Glutamatergic neuron (in vitro differentiated cells): ENCODE measurements at regions not wholly inside any gene's neighbourhood (a gene's known extent, or its start where the extent isn't known, plus 50 kb on each side); places are given as distances from the start of the nearest gene placed in this dataset.

Experiments
- DNase-seq: peaks from one replicate; pipeline ENCODE4 v3.0.0; 2022
- H3K27ac Mint-ChIP-seq: one replicate; pipeline ENCODE4 v1.8.0; 2020; ENCODE audit warnings: mild to moderate bottlenecking, mixed read lengths, inconsistent platforms; ENCODE audit not compliant: unreplicated experiment
- H3K27me3 Mint-ChIP-seq: one replicate; pipeline ENCODE4 v1.8.0; 2020; ENCODE audit warnings: mild to moderate bottlenecking, moderate library complexity, mixed read lengths, inconsistent platforms; ENCODE audit not compliant: unreplicated experiment
- H3K36me3 Mint-ChIP-seq: one replicate; pipeline ENCODE4 v1.8.0; 2020; ENCODE audit warnings: mild to moderate bottlenecking, mixed read lengths, inconsistent platforms; ENCODE audit not compliant: unreplicated experiment
- H3K4me1 Mint-ChIP-seq: one replicate; pipeline ENCODE4 v1.8.0; 2020; ENCODE audit warnings: mild to moderate bottlenecking, low read depth, mixed read lengths, inconsistent platforms; ENCODE audit not compliant: unreplicated experiment
- H3K4me3 Mint-ChIP-seq: one replicate; pipeline ENCODE4 v1.8.0; 2020; ENCODE audit warnings: mild to moderate bottlenecking, mixed read lengths, inconsistent platforms; ENCODE audit not compliant: unreplicated experiment
- H3K9me3 Mint-ChIP-seq: one replicate; pipeline ENCODE4 v1.8.0; 2020; ENCODE audit warnings: mild to moderate bottlenecking, moderate library complexity, mixed read lengths, inconsistent platforms; ENCODE audit not compliant: unreplicated experiment
- CTCF ChIP-seq: fragments of 200-600 bp; sonication (generic); IDR thresholded peaks from one replicate; pipeline ENCODE4 v1.5.0; 2021; ENCODE audit not compliant: partially characterized antibody, unreplicated experiment

GRCh38 chr18:30689216-30689615, 353.3 kb downstream of the DSC3 start:
- Mint-ChIP-seq H3K9me3 (no peaks in the 10 kb centered on the region), H3K27me3 (no peaks in the 10 kb centered on the region), H3K4me1 (no peaks in the 10 kb centered on the region), H3K36me3 (no peaks in the 10 kb centered on the region), H3K4me3 (no peak overlapping the region), H3K27ac (no peak overlapping the region)
- DNase-seq: no peak
- no peak for TF ChIP-seq CTCF

GRCh38 chr18:30687501-30687900, 355.0 kb downstream of the DSC3 start:
- no peak for TF ChIP-seq CTCF
- no peaks in the 10 kb centered on the region for H3K4me1 Mint-ChIP-seq
- no peak overlapping the region for H3K27ac Mint-ChIP-seq
- DNase-seq: no peak
- H3K4me3 Mint-ChIP-seq: no peak overlapping the region
- H3K36me3 Mint-ChIP-seq: no peaks in the 10 kb centered on the region
- no peaks in the 10 kb centered on the region for H3K9me3 Mint-ChIP-seq
- no peaks in the 10 kb centered on the region for H3K27me3 Mint-ChIP-seq

- no peak for DNase-seq
- Mint-ChIP-seq H3K4me3 (no peak overlapping the region), H3K9me3 (no peaks in the 10 kb centered on the region), H3K27me3 (no peaks in the 10 kb centered on the region), H3K4me1 (no peaks in the 10 kb centered on the region), H3K27ac (no peak overlapping the region), H3K36me3 (no peaks in the 10 kb centered on the region)
- TF ChIP-seq CTCF: no peak
Observed at GRCh38 chr18:30684825-30685481, 357.6 kb downstream of the DSC3 start.

GRCh38 chr18:30683836-30684235, 358.7 kb downstream of the DSC3 start:
- TF ChIP-seq CTCF: no peak
- DNase-seq: no peak
- H3K27me3 Mint-ChIP-seq: no peaks in the 10 kb centered on the region

GRCh38 chr18:30682672-30683071, 359.9 kb downstream of the DSC3 start:
- Mint-ChIP-seq H3K27ac (no peak overlapping the region), H3K27me3 (no peaks in the 10 kb centered on the region), H3K4me3 (no peak overlapping the region), H3K4me1 (no peaks in the 10 kb centered on the region), H3K9me3 (no peaks in the 10 kb centered on the region), H3K36me3 (no peaks in the 10 kb centered on the region)
- DNase-seq: no peak
- no peak for TF ChIP-seq CTCF

More at GRCh38 chr18:30683836-30684235, 358.7 kb downstream of the DSC3 start:
- no peak overlapping the region for H3K27ac Mint-ChIP-seq
- no peaks in the 10 kb centered on the region for H3K4me1 Mint-ChIP-seq
- H3K9me3 Mint-ChIP-seq: no peaks in the 10 kb centered on the region
- H3K36me3 Mint-ChIP-seq: no peaks in the 10 kb centered on the region
- H3K4me3 Mint-ChIP-seq: no peak overlapping the region
